PC-9 (cell line): ENCODE measurements at regions not wholly inside any gene's neighbourhood (a gene's known extent, or its start where the extent isn't known, plus 50 kb on each side); places are given as distances from the start of the nearest gene placed in this dataset.
A peak's percentile ranks its signal among the peaks of the same experiment; 100 is the strongest.

Source experiments
- BruUV-seq: library from RNA; stranded (reverse); fragments of 400-500 nt; replicated peaks from 2 replicates; lab custom pipeline; 2021; lab: Mats Ljungman, UMichigan
- CTCF ChIA-PET: fragments of 300-600 bp; sonication (Branson Sonifier 250); formaldehyde crosslinking; loops from one replicate; lab custom pipeline; 2022; ENCODE audit warnings: antibody characterized with exemption; lab: Charles Lee
- POLR2A ChIA-PET: fragments of 300-600 bp; sonication (Branson Sonifier 250); formaldehyde crosslinking; loops from one replicate; lab custom pipeline; 2022; ENCODE audit warnings: antibody characterized with exemption; ENCODE audit not compliant: unreplicated experiment; lab: Charles Lee
- DNase-seq, 2 experiments: peaks; one replicate each; pipeline versions ENCODE4 v3.0.0 to v3.0.0-alpha.2; 2015 to 2022; ENCODE audit warnings: mixed read lengths in 1 of 2
- H2AFZ ChIP-seq: fragments of 200-600 bp; sonication (generic); 2 replicates; pipeline ENCODE4 v1.8.1; 2017; ENCODE audit warnings: antibody characterized with exemption
- H3F3A ChIP-seq: fragments of 200-600 bp; sonication (generic); 2 replicates; pipeline ENCODE4 v1.8.1; 2017; ENCODE audit warnings: antibody characterized with exemption, mild to moderate bottlenecking, low read depth; ENCODE audit not compliant: insufficient read depth
- H3K27ac ChIP-seq: fragments of 200-600 bp; sonication (generic); 2 replicates; pipeline ENCODE4 v1.6.1; 2016; ENCODE audit warnings: mixed run types
- H3K27me3 ChIP-seq: fragments of 200-600 bp; sonication (generic); 2 replicates; pipeline ENCODE4 v1.6.1; 2016; ENCODE audit warnings: low read depth, mixed run types; ENCODE audit not compliant: insufficient read depth
- H3K36me3 ChIP-seq: fragments of 200-600 bp; sonication (generic); 2 replicates; pipeline ENCODE4 v1.6.1; 2016; ENCODE audit warnings: low read depth, mixed run types
- H3K4me1 ChIP-seq: fragments of 200-600 bp; sonication (generic); replicated peaks from 2 replicates; pipeline ENCODE4 v1.6.1; 2016; ENCODE audit warnings: mixed run types; ENCODE audit not compliant: insufficient read depth
- H3K4me2 ChIP-seq: fragments of 200-600 bp; sonication (generic); 2 replicates; pipeline ENCODE4 v1.6.1; 2017; ENCODE audit warnings: mixed run types
- H3K4me3 ChIP-seq: fragments of 200-600 bp; sonication (generic); 2 replicates; pipeline ENCODE4 v1.6.1; 2016; ENCODE audit warnings: mixed run types
- H3K79me2 ChIP-seq: fragments of 200-600 bp; sonication (generic); 2 replicates; pipeline ENCODE4 v1.6.1; 2017; ENCODE audit warnings: low read depth, mixed run types
- H3K9me2 ChIP-seq: fragments of 200-600 bp; sonication (generic); 2 replicates; pipeline ENCODE4 v1.8.1; 2017; ENCODE audit warnings: mild to moderate bottlenecking; ENCODE audit not compliant: insufficient read depth
- H3K9me3 ChIP-seq: fragments of 200-600 bp; sonication (generic); 2 replicates; pipeline ENCODE4 v1.8.1; 2016; ENCODE audit warnings: low read depth; ENCODE audit not compliant: insufficient read depth
- H4K20me1 ChIP-seq: fragments of 200-600 bp; sonication (generic); 2 replicates; pipeline ENCODE4 v1.8.1; 2017; ENCODE audit not compliant: insufficient read depth
- EZH2 ChIP-seq: fragments of 200-600 bp; sonication (generic); IDR thresholded peaks from 2 replicates; pipeline ENCODE4 v1.8.0; 2017; ENCODE audit warnings: antibody characterized with exemption, low read depth
- intact Hi-C: fragments of 100-400 bp; cut with micrococcal nuclease; formaldehyde crosslinking; loops from one replicate; pipeline ENCODE4 v1.10.0; 2022; ENCODE audit not compliant: unreplicated experiment
- TF ChIP-seq, protein P1 (sequence below): fragments of 200-600 bp; sonication (generic); conservative IDR thresholded peaks from 2 replicates; pipeline ENCODE4 v1.6.1; 2017; ENCODE audit warnings: mixed run types, antibody characterized with exemption, mild to moderate bottlenecking, moderate library complexity

DNA sequence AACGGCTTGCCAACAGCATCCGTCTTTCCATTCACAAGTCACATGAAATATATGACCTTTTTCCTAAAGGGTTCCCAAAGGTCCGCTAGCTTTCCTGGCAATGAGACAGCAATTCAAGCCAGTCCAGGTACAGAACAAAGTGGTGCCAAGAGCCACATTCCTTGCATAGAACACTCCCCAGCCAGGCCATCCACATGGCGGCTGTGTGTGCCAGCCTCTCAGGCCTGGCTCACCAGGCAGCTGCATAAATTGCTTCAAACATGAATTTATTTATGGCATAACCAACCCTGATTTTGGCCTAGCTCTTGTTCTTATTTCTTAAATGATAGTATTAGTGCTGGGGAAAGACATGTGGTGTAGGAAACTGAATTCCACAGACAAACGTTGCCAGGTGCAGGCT lies 63.7 kb upstream of the CREB5 start:
- no TSS peak for BruUV-seq
- H3K27ac ChIP-seq = no peak overlapping the region

DNA sequence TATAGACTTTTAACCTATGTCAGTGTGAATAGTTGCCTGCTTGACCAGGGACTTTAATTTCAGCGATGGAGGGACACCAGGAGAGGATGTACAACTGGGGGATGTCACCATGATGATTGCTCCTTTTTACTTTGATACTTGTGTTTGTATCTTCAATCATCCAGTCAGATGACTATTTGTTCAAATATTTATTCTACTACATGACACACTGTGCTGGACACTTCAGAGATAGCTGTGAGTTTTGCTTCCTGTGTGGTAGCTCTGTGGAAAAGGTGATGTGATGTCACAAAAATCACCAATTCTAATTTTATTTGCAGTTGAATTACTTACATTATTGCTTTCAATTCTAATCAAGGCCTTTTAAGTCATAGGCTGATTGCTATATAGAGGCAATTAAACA lies 62.7 kb upstream of the CREB5 start:
- no peaks in the 10 kb centered on the region; the same call in 1 of the 2 replicates for H3K9me2 ChIP-seq
- H3K36me3 ChIP-seq = no peaks in the 10 kb centered on the region
- intact Hi-C loops = no loop called here
- no peaks in the 10 kb centered on the region for H3K79me2 ChIP-seq
- H3F3A ChIP-seq = no peaks in the 10 kb centered on the region
- H4K20me1 ChIP-seq = no peaks in the 10 kb centered on the region
- TF ChIP-seq, protein P1, sequence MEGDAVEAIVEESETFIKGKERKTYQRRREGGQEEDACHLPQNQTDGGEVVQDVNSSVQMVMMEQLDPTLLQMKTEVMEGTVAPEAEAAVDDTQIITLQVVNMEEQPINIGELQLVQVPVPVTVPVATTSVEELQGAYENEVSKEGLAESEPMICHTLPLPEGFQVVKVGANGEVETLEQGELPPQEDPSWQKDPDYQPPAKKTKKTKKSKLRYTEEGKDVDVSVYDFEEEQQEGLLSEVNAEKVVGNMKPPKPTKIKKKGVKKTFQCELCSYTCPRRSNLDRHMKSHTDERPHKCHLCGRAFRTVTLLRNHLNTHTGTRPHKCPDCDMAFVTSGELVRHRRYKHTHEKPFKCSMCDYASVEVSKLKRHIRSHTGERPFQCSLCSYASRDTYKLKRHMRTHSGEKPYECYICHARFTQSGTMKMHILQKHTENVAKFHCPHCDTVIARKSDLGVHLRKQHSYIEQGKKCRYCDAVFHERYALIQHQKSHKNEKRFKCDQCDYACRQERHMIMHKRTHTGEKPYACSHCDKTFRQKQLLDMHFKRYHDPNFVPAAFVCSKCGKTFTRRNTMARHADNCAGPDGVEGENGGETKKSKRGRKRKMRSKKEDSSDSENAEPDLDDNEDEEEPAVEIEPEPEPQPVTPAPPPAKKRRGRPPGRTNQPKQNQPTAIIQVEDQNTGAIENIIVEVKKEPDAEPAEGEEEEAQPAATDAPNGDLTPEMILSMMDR = no peak
- H3K27me3 ChIP-seq = no peaks in the 10 kb centered on the region
- no peak overlapping the region for H3K4me3 ChIP-seq
- ChIA-PET CTCF (no interaction called here), POLR2A (no interaction called here)
- no peak overlapping the region for H3K27ac ChIP-seq
- BruUV-seq = no TSS peak
- peaks cover 11% of the 10 kb centered on the region for H3K4me1 ChIP-seq
- no peak overlapping the region for H3K4me2 ChIP-seq
- H3K9me3 ChIP-seq = peaks cover 3% of the 10 kb centered on the region; the same call in 1 of the 2 replicates
- H2AFZ ChIP-seq = no peak overlapping the region; the same call in 1 of the 2 replicates
- DNase-seq = peak in 1 of 2 experiments; percentile 58

More for the DNA sequence above, 63.7 kb upstream of the CREB5 start:
- Histone ChIP-seq H3K79me2 (no peaks in the 10 kb centered on the region), H2AFZ (no peak overlapping the region), H3K27me3 (no peaks in the 10 kb centered on the region), H3K9me3 (no peaks in the 10 kb centered on the region), H3K4me2 (no peak overlapping the region), H3K36me3 (no peaks in the 10 kb centered on the region), H4K20me1 (no peaks in the 10 kb centered on the region), H3K4me3 (no peak overlapping the region), H3K9me2 (no peaks in the 10 kb centered on the region; the same call in 1 of the 2 replicates), H3K4me1 (peaks cover 6% of the 10 kb centered on the region), H3F3A (no peaks in the 10 kb centered on the region)
- intact Hi-C loops = no loop called here
- ChIA-PET POLR2A (no interaction called here), CTCF (no interaction called here)
- DNase-seq = no peak
- TF ChIP-seq EZH2 = no peak
- TF ChIP-seq, protein P1 = no peak

DNA sequence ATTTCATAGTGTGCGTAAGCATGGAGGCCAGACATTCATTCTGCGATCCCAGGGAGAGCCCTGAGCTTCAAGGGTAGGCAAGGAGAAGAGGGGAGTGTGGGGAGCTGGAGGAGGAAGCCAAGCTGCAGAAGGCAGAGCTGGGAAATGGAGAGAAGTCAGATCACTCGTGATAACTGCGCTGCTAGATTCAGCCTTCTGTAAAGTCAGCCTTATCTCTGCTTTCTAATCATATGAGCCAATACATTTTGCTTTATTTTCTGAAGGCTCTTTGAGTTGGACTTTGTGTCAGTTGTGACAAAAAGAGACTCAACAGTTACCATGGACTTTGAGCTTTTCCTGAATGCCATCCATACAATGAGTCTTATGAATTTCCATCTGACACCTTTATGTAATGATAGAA lies 61.7 kb upstream of the CREB5 start:
- Histone ChIP-seq H3K9me2 (no peaks in the 10 kb centered on the region; the same call in 1 of the 2 replicates), H3F3A (no peaks in the 10 kb centered on the region), H3K9me3 (peaks cover 5% of the 10 kb centered on the region; the same call in 1 of the 2 replicates), H4K20me1 (no peaks in the 10 kb centered on the region), H3K4me1 (peaks cover 13% of the 10 kb centered on the region), H3K4me2 (no peak overlapping the region), H3K27ac (no peak overlapping the region), H3K79me2 (no peaks in the 10 kb centered on the region), H2AFZ (no peak overlapping the region), H3K27me3 (no peaks in the 10 kb centered on the region), H3K4me3 (no peak overlapping the region), H3K36me3 (no peaks in the 10 kb centered on the region)
- intact Hi-C loops = no loop called here
- CTCF ChIA-PET = no interaction called here
- DNase-seq = peak in 1 of 2 experiments; percentile 17
- BruUV-seq = no TSS peak
- POLR2A ChIA-PET = no interaction called here
- TF ChIP-seq, protein P1 = no peak
- TF ChIP-seq EZH2 = no peak
